Activated B cell treated with CpG ODN at 0.5 μM for 24 hours (primary cell): ENCODE measurements at regions not wholly inside any gene's neighbourhood (a gene's known extent, or its start where the extent isn't known, plus 50 kb on each side); places are given as distances from the start of the nearest gene placed in this dataset.

ENCODE experiments used
- ATAC-seq: fragments of 200-7000 bp; cut with Tn5 transposase; one replicate; pipeline ENCODE4 v1.10.0; 2021; ENCODE audit warnings: low read depth, mild to moderate bottlenecking, moderate library complexity
- CTCF ChIA-PET: fragments of 350-600 bp; sonication (Branson Sonifier 250); formaldehyde crosslinking; loops from one replicate; lab custom pipeline; 2021; ENCODE audit warnings: antibody characterized with exemption; lab: Charles Lee
- POLR2A ChIA-PET: fragments of 350-600 bp; sonication (Branson Sonifier 250); formaldehyde crosslinking; loops from one replicate; lab custom pipeline; 2021; ENCODE audit warnings: antibody characterized with exemption; lab: Charles Lee
- DNase-seq: peaks from one replicate; pipeline ENCODE4 v3.0.0; 2022
- H3K27ac Mint-ChIP-seq: one replicate; pipeline ENCODE4 v1.8.0; 2020; ENCODE audit warnings: mixed read lengths
- H3K27me3 Mint-ChIP-seq: one replicate; pipeline ENCODE4 v1.8.0; 2021; ENCODE audit warnings: mixed read lengths
- H3K36me3 Mint-ChIP-seq: one replicate; pipeline ENCODE4 v1.8.0; 2021; ENCODE audit warnings: low read depth, mixed read lengths
- H3K4me1 Mint-ChIP-seq: one replicate; pipeline ENCODE4 v1.8.0; 2021; ENCODE audit warnings: mixed read lengths
- H3K4me3 Mint-ChIP-seq: one replicate; pipeline ENCODE4 v1.8.0; 2020; ENCODE audit warnings: mild to moderate bottlenecking, mixed read lengths
- H3K9me3 Mint-ChIP-seq: one replicate; pipeline ENCODE4 v1.8.0; 2020; ENCODE audit warnings: mixed read lengths
- CTCF ChIP-seq: fragments of 200-600 bp; IDR thresholded peaks from one replicate; pipeline ENCODE4 v1.8.0; 2022; ENCODE audit warnings: antibody characterized with exemption, mild to moderate bottlenecking
- intact Hi-C: fragments of 100-400 bp; cut with micrococcal nuclease; formaldehyde crosslinking; loops from one replicate; pipeline ENCODE4 v1.15.1; 2024

- ChIA-PET CTCF (no interaction called here), POLR2A (no interaction called here)
- no peaks in the 10 kb centered on the region for H3K36me3 Mint-ChIP-seq
- no peak for TF ChIP-seq CTCF
- no peaks in the 10 kb centered on the region for H3K4me1 Mint-ChIP-seq
- H3K27me3 Mint-ChIP-seq: no peaks in the 10 kb centered on the region
- H3K4me3 Mint-ChIP-seq: no peak overlapping the region
- DNase-seq (no peak), ATAC-seq (no peak)
- H3K9me3 Mint-ChIP-seq: peaks cover 3% of the 10 kb centered on the region
- no peak overlapping the region for H3K27ac Mint-ChIP-seq
- intact Hi-C loops: no loop called here
These were observed 223.0 kb downstream of the GRIA2 start for GRCh38 chr4:157443537-157443936.

- peaks cover 13% of the 10 kb centered on the region for H3K9me3 Mint-ChIP-seq
These were observed 205.4 kb downstream of the GRIA2 start for GRCh38 chr4:157425897-157426296.

GRCh38 chr4:157423526-157424020 lies 203.0 kb downstream of the GRIA2 start:
- no peaks in the 10 kb centered on the region for H3K36me3 Mint-ChIP-seq
- no peak for ATAC-seq
- H3K9me3 Mint-ChIP-seq: peaks cover 13% of the 10 kb centered on the region
- H3K27me3 Mint-ChIP-seq: no peaks in the 10 kb centered on the region
- H3K4me3 Mint-ChIP-seq: no peak overlapping the region
- no peak for TF ChIP-seq CTCF
- no peak overlapping the region for H3K27ac Mint-ChIP-seq
- POLR2A ChIA-PET: no interaction called here
- intact Hi-C loops: no loop called here
- CTCF ChIA-PET: no interaction called here
- no peak for DNase-seq
- H3K4me1 Mint-ChIP-seq: no peaks in the 10 kb centered on the region

More at GRCh38 chr4:157425897-157426296, 205.4 kb downstream of the GRIA2 start:
- intact Hi-C loops: no loop called here
- no peak for TF ChIP-seq CTCF
- ChIA-PET CTCF (no interaction called here), POLR2A (no interaction called here)
- no peak overlapping the region for H3K27ac Mint-ChIP-seq
- H3K4me1 Mint-ChIP-seq: no peaks in the 10 kb centered on the region
- H3K4me3 Mint-ChIP-seq: no peak overlapping the region
- no peaks in the 10 kb centered on the region for H3K36me3 Mint-ChIP-seq
- no peak for ATAC-seq
- no peaks in the 10 kb centered on the region for H3K27me3 Mint-ChIP-seq
- no peak for DNase-seq

- DNase-seq (no peak), ATAC-seq (no peak)
- no peaks in the 10 kb centered on the region for H3K36me3 Mint-ChIP-seq
- peaks cover 3% of the 10 kb centered on the region for H3K9me3 Mint-ChIP-seq
- H3K27me3 Mint-ChIP-seq: no peaks in the 10 kb centered on the region
- no peak overlapping the region for H3K27ac Mint-ChIP-seq
- H3K4me3 Mint-ChIP-seq: no peak overlapping the region
- TF ChIP-seq CTCF: no peak
- no peaks in the 10 kb centered on the region for H3K4me1 Mint-ChIP-seq
- POLR2A ChIA-PET: no interaction called here
- CTCF ChIA-PET: no interaction called here
- intact Hi-C loops: no loop called here
These were observed 200.8 kb downstream of the GRIA2 start for GRCh38 chr4:157421365-157421764.
